Calu3 (cell line): ENCODE measurements at regions not wholly inside any gene's neighbourhood (a gene's known extent, or its start where the extent isn't known, plus 50 kb on each side); places are given as distances from the start of the nearest gene placed in this dataset.

Experiments
- BruUV-seq: library from RNA; stranded (reverse); fragments of 400-500 nt; replicated peaks from 2 replicates; lab custom pipeline; 2021; lab: Mats Ljungman, UMichigan
- CTCF ChIA-PET: fragments of 300-600 bp; sonication (Branson Sonifier 250); formaldehyde crosslinking; loops from one replicate; lab custom pipeline; 2022; ENCODE audit warnings: antibody characterized with exemption; lab: Charles Lee
- DNase-seq: peaks from one replicate; pipeline ENCODE4 v3.0.0; 2022
- H3K27ac Mint-ChIP-seq: one replicate; pipeline ENCODE4 v1.8.0; 2022; ENCODE audit warnings: mixed read lengths; ENCODE audit not compliant: unreplicated experiment
- H3K27me3 Mint-ChIP-seq: one replicate; pipeline ENCODE4 v1.8.0; 2022; ENCODE audit warnings: mixed read lengths; ENCODE audit not compliant: unreplicated experiment
- H3K36me3 Mint-ChIP-seq: one replicate; pipeline ENCODE4 v1.8.0; 2022; ENCODE audit warnings: mild to moderate bottlenecking, moderate library complexity, mixed read lengths; ENCODE audit not compliant: insufficient read depth, unreplicated experiment
- H3K4me1 Mint-ChIP-seq: one replicate; pipeline ENCODE4 v1.8.0; 2022; ENCODE audit warnings: mild to moderate bottlenecking, low read depth, mixed read lengths; ENCODE audit not compliant: unreplicated experiment
- H3K4me3 Mint-ChIP-seq: one replicate; pipeline ENCODE4 v1.8.0; 2022; ENCODE audit warnings: mild to moderate bottlenecking, low read depth, moderate library complexity, mixed read lengths; ENCODE audit not compliant: unreplicated experiment
- H3K9me3 Mint-ChIP-seq: one replicate; pipeline ENCODE4 v1.8.0; 2022; ENCODE audit warnings: low read depth, mixed read lengths; ENCODE audit not compliant: unreplicated experiment
- intact Hi-C: fragments of 100-400 bp; cut with micrococcal nuclease; formaldehyde crosslinking; loops from one replicate; pipeline ENCODE4 v1.10.0; 2022; ENCODE audit not compliant: unreplicated experiment
- TF ChIP-seq, protein P1 (sequence below): fragments of 200-600 bp; IDR thresholded peaks from one replicate; pipeline ENCODE4 v1.8.0; 2022; ENCODE audit warnings: antibody characterized with exemption; ENCODE audit not compliant: unreplicated experiment

DNA sequence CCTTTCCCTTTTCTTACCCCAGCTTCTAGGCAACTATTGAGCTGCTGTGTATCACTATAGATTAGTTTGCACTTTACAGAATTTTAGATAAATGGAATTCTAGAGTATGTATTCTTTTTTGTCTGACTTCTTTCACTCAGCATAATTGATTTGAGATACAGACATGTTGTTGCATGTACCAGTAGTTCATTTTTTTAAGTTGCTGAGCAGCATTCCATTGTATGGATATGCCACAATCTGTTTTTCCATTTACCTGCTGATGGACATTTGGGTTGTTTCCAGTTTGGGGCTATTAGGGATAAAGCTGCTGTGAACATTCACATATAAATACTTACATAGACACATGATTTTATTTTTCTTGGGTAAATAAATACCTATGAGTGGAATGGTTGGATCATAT is 135.7 kb downstream of the IGF1 start:
- CTCF ChIA-PET, result interaction anchor here (0.7 kb wide), 1 partner anchor 20 kb away, joined by 3 read pairs; no protein-coding TSS in a partner anchor
- Mint-ChIP-seq H3K27ac (no peak overlapping the region), H3K4me1 (peaks cover 8% of the 10 kb centered on the region), H3K36me3 (no peaks in the 10 kb centered on the region), H3K4me3 (no peak overlapping the region), H3K9me3 (peaks cover 2% of the 10 kb centered on the region), H3K27me3 (no peaks in the 10 kb centered on the region)
- no peak for DNase-seq
- TF ChIP-seq, protein P1, sequence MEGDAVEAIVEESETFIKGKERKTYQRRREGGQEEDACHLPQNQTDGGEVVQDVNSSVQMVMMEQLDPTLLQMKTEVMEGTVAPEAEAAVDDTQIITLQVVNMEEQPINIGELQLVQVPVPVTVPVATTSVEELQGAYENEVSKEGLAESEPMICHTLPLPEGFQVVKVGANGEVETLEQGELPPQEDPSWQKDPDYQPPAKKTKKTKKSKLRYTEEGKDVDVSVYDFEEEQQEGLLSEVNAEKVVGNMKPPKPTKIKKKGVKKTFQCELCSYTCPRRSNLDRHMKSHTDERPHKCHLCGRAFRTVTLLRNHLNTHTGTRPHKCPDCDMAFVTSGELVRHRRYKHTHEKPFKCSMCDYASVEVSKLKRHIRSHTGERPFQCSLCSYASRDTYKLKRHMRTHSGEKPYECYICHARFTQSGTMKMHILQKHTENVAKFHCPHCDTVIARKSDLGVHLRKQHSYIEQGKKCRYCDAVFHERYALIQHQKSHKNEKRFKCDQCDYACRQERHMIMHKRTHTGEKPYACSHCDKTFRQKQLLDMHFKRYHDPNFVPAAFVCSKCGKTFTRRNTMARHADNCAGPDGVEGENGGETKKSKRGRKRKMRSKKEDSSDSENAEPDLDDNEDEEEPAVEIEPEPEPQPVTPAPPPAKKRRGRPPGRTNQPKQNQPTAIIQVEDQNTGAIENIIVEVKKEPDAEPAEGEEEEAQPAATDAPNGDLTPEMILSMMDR, result no peak
- no TSS peak for BruUV-seq
- intact Hi-C loops, result no loop called here

DNA sequence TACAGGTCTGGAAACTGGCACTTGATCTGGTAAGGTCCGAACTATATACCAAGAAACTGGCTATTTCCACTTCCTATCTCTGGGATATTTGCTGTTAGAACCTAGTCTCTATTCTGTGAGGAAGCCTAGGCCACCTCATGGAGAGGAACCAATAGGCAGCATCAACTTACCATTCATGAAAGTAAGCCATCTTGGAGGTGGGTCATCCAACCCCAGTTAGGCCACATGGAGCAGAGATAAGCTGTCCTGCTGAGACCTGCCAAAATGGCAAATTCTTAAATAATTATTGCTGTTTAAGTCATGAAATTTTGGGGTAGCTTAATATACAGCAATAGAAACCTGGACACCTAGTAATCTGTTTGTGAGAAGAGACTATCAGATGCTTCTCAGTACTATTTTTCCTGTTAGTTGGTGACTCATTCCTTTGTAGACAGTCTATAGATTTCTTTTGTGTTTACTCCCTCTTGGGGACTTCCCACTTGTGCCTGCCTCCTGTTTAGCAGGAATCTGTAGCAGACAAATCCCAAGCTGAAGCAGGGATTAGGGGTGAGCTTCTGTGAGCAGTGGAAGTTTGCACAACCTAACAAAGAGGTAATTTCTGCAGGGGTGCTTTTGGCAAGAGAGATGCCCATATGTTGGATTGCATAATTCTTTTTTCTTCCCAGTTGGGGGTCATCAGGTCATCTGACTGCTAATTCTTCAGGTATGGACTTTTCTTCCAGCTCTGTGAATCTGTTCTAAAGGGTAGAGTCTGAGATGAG is 136.8 kb downstream of the IGF1 start:
- Mint-ChIP-seq H3K27ac (no peak overlapping the region), H3K4me3 (no peak overlapping the region), H3K9me3 (peaks cover 2% of the 10 kb centered on the region), H3K36me3 (no peaks in the 10 kb centered on the region), H3K4me1 (peaks cover 8% of the 10 kb centered on the region), H3K27me3 (no peaks in the 10 kb centered on the region)
- CTCF ChIA-PET, result no interaction called here
- peak; percentile 28 for DNase-seq
- intact Hi-C loops, result no loop called here
- BruUV-seq, result no TSS peak
- TF ChIP-seq, protein P1, result no peak

DNA sequence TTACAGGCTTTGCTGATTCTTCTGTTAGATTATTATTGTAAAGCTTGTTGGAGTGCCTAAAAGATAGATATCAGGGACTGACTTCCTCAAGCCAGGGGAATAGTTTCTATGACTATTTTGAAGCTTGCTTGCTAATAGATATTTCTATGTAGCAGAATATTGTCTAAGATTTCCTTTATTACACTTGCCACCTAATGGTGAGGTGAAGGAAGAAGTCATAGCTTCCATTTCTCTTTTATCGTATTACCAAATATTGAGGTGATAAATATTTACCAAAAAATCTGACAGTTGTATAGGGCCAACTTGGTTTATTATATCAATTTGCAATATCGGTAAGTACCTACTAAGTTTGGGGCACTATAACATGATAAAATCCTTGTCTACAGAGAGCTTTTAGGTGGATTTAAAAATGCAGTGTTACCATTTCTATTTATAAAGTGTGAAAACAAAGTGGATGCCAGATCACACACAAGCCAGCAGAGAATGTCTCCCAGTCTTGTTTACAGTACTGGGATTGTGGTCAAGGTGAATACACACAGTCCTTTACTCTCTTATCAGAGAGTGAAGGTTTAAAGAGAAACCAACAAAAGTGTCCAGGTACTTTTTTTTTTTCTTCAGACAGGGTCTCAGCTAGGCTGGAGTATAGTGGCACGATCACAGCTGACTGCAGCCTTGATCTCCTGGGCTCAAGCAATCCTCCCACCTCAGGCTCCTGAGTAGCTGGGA is 137.9 kb downstream of the IGF1 start:
- CTCF ChIA-PET, result no interaction called here
- no peak for DNase-seq
- H3K36me3 Mint-ChIP-seq, result no peaks in the 10 kb centered on the region
- BruUV-seq, result no TSS peak
- H3K9me3 Mint-ChIP-seq, result peaks cover 2% of the 10 kb centered on the region
- peaks cover 8% of the 10 kb centered on the region for H3K4me1 Mint-ChIP-seq
- H3K4me3 Mint-ChIP-seq, result no peak overlapping the region
- H3K27ac Mint-ChIP-seq, result no peak overlapping the region
- no peaks in the 10 kb centered on the region for H3K27me3 Mint-ChIP-seq
- TF ChIP-seq, protein P1, result no peak
- intact Hi-C loops, result no loop called here

DNA sequence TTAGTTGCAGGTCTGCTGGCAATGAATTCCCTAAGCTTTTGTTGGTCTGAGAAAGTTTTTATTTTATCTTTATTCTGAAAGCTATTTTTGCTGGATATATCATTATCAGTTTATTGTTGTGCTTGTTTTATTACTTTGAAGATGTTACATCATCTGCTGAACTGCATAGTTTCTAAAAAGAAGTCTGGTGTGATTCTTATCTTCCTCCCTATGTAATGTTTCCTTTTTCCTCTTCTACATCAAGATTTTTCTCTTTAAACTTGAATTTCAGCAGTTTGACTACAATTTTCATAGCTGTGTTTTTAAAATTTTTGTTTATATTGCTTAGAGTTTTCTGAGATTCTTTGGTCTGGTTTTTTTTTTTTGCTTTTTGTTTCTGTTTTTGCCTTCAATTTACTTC is 137.1 kb upstream of the PMCH start:
- TF ChIP-seq, protein P1, result no peak
- no peak for DNase-seq
- Mint-ChIP-seq H3K36me3 (no peaks in the 10 kb centered on the region), H3K27me3 (no peaks in the 10 kb centered on the region), H3K27ac (no peak overlapping the region), H3K9me3 (peaks cover 5% of the 10 kb centered on the region), H3K4me3 (no peak overlapping the region), H3K4me1 (no peaks in the 10 kb centered on the region)
- intact Hi-C loops, result no loop called here
- CTCF ChIA-PET, result no interaction called here
- BruUV-seq, result no TSS peak
